Esophagus (tissue), 2 donors: ENCODE measurements at regions not wholly inside any gene's neighbourhood (a gene's known extent, or its start where the extent isn't known, plus 50 kb on each side); places are given as distances from the start of the nearest gene placed in this dataset.
"Not testable (repeated sequence)": the region's sequence is repeated elsewhere in the genome, so short reads cannot be mapped to it uniquely, and the experiment has no call there.

Experiments
- H3K27ac ChIP-seq, 2 donors: one replicate each; pipeline ENCODE4 v1.5.1; 2013; ENCODE audit warnings: low read depth in 2 of 2, mild to moderate bottlenecking in 2 of 2, inconsistent platforms in 1 of 2, low read length in 1 of 2, moderate library complexity in 1 of 2
- H3K27me3 ChIP-seq, 2 donors: one replicate each; pipeline ENCODE4 v1.6.1; 2013; ENCODE audit warnings: low read length in 2 of 2, control low read depth in 1 of 2, mild to moderate bottlenecking in 1 of 2; ENCODE audit not compliant: insufficient read depth in 2 of 2, control insufficient read depth in 1 of 2
- H3K36me3 ChIP-seq, 2 donors: one replicate each; pipeline ENCODE4 v1.6.1; 2013; ENCODE audit warnings: low read length in 1 of 2; ENCODE audit not compliant: control insufficient read depth in 2 of 2, insufficient read depth in 2 of 2
- H3K4me1 ChIP-seq, 2 donors: one replicate each; pipeline ENCODE4 v1.6.1; 2013; ENCODE audit warnings: low read length in 1 of 2; ENCODE audit not compliant: control insufficient read depth in 2 of 2, insufficient read depth in 2 of 2
- H3K4me3 ChIP-seq, 2 donors: one replicate each; pipeline ENCODE4 v1.5.1; 2013; ENCODE audit warnings: low read length in 2 of 2, mild to moderate bottlenecking in 2 of 2, low read depth in 1 of 2, moderate library complexity in 1 of 2
- H3K9me3 ChIP-seq, 2 donors: one replicate each; pipeline ENCODE4 v1.6.1; 2013; ENCODE audit warnings: mild to moderate bottlenecking in 2 of 2, low read depth in 1 of 2, low read length in 1 of 2, moderate library complexity in 1 of 2; ENCODE audit not compliant: control insufficient read depth in 2 of 2, insufficient read depth in 1 of 2
- WGBS, 2 donors: extraction: QIAGEN DNeasy Blood & Tissue Kit; methylation state at CpG; one replicate each; pipeline ENCODE4 v1.1.7; 2013; 5-methylcytosine and 5-hydroxymethylcytosine counted together
- donor health status: healthy with polysubstance abuse.
- donor health status: Bipolar disorder and iron deficiency.

GRCh38 chr2:14506955-14507354, 125.6 kb upstream of the LRATD1 start:
- H3K27ac ChIP-seq, H3K4me1 ChIP-seq, H3K36me3 ChIP-seq, H3K9me3 ChIP-seq, H3K4me3 ChIP-seq, H3K27me3 ChIP-seq: not testable (repeated sequence)
- 94 to 96% methylated on average over 12 of the region's 12 CpGs for WGBS, 2 donors

GRCh38 chr2:14511541-14511940, 121.0 kb upstream of the LRATD1 start:
- H3K27me3 ChIP-seq, result no peaks in the 10 kb centered on the region
- H3K9me3 ChIP-seq, result no peaks in the 10 kb centered on the region
- no peaks in the 10 kb centered on the region for H3K36me3 ChIP-seq
- no peak overlapping the region for H3K4me3 ChIP-seq
- 76 to 81% methylated on average over 4 of the region's 4 CpGs for WGBS, 2 donors
- H3K27ac ChIP-seq, result no peak overlapping the region
- no peaks in the 10 kb centered on the region for H3K4me1 ChIP-seq

GRCh38 chr2:14513903-14514302, 118.6 kb upstream of the LRATD1 start:
- H3K9me3 ChIP-seq, result no peaks in the 10 kb centered on the region
- no peaks in the 10 kb centered on the region for H3K27me3 ChIP-seq
- H3K36me3 ChIP-seq, result no peaks in the 10 kb centered on the region
- 66 to 72% methylated on average over 1 of the region's 1 CpG for WGBS, 2 donors
- H3K27ac ChIP-seq, result no peak overlapping the region
- H3K4me1 ChIP-seq, result no peaks in the 10 kb centered on the region
- H3K4me3 ChIP-seq, result no peak overlapping the region

- H3K36me3 ChIP-seq, result peaks cover 0 to 2% of the 10 kb centered on the region in 2 donors
- H3K4me3 ChIP-seq, result no peak overlapping the region
- no peak overlapping the region for H3K27ac ChIP-seq
- H3K27me3 ChIP-seq, result no peaks in the 10 kb centered on the region
- WGBS, 2 donors, result 76 to 79% methylated on average over 1 of the region's 1 CpG
- no peaks in the 10 kb centered on the region for H3K9me3 ChIP-seq
- no peaks in the 10 kb centered on the region for H3K4me1 ChIP-seq
These were observed 115.7 kb upstream of the LRATD1 start for GRCh38 chr2:14516844-14517243.

GRCh38 chr2:14517731-14518130, 114.8 kb upstream of the LRATD1 start:
- Histone ChIP-seq H3K36me3 (peaks cover 0 to 2% of the 10 kb centered on the region in 2 donors), H3K27me3 (no peaks in the 10 kb centered on the region), H3K4me3 (no peak overlapping the region), H3K4me1 (no peaks in the 10 kb centered on the region), H3K27ac (no peak overlapping the region), H3K9me3 (no peaks in the 10 kb centered on the region)
- WGBS, 2 donors, result 58 to 78% methylated on average over 4 of the region's 4 CpGs

GRCh38 chr2:14520385-14520945, 112.1 kb upstream of the LRATD1 start:
- no peaks in the 10 kb centered on the region for H3K9me3 ChIP-seq
- H3K36me3 ChIP-seq, result peaks cover 0 to 2% of the 10 kb centered on the region in 2 donors
- no peaks in the 10 kb centered on the region for H3K4me1 ChIP-seq
- 74 to 87% methylated on average over 10 of the region's 10 CpGs for WGBS, 2 donors
- no peak overlapping the region for H3K27ac ChIP-seq
- no peaks in the 10 kb centered on the region for H3K27me3 ChIP-seq
- no peak overlapping the region for H3K4me3 ChIP-seq

GRCh38 chr2:14524041-14524802, 108.3 kb upstream of the LRATD1 start:
- Histone ChIP-seq H3K4me3 (no peak overlapping the region), H3K36me3 (peaks cover 0 to 2% of the 10 kb centered on the region in 2 donors), H3K4me1 (no peaks in the 10 kb centered on the region), H3K9me3 (no peaks in the 10 kb centered on the region), H3K27ac (no peak overlapping the region), H3K27me3 (no peaks in the 10 kb centered on the region)
- 88 to 90% methylated on average over 7 of the region's 7 CpGs for WGBS, 2 donors

GRCh38 chr2:14524803-14525080, 107.8 kb upstream of the LRATD1 start:
- peaks cover 0 to 2% of the 10 kb centered on the region in 2 donors for H3K36me3 ChIP-seq
- H3K4me3 ChIP-seq, result no peak overlapping the region
- no peaks in the 10 kb centered on the region for H3K27me3 ChIP-seq
- no peaks in the 10 kb centered on the region for H3K4me1 ChIP-seq
- H3K9me3 ChIP-seq, result no peaks in the 10 kb centered on the region
- H3K27ac ChIP-seq, result no peak overlapping the region

- Histone ChIP-seq H3K4me3 (no peak overlapping the region), H3K36me3 (no peaks in the 10 kb centered on the region), H3K4me1 (peaks cover 0 to 5% of the 10 kb centered on the region in 2 donors), H3K9me3 (no peaks in the 10 kb centered on the region), H3K27ac (no peak overlapping the region), H3K27me3 (no peaks in the 10 kb centered on the region)
- WGBS, 2 donors, result 52 to 59% methylated on average over 3 of the region's 3 CpGs
These were observed 102.0 kb upstream of the LRATD1 start for GRCh38 chr2:14530506-14530905.

GRCh38 chr2:14533131-14533757, 99.3 kb upstream of the LRATD1 start:
- WGBS, 2 donors, result 38 to 53% methylated on average over 1 of the region's 1 CpG

More at GRCh38 chr2:14533131-14533757, 99.3 kb upstream of the LRATD1 start:
- H3K27ac ChIP-seq, result peak overlapping the region in 1 of 2 donors; percentile 37
- no peaks in the 10 kb centered on the region for H3K9me3 ChIP-seq
- no peaks in the 10 kb centered on the region for H3K36me3 ChIP-seq
- H3K4me3 ChIP-seq, result no peak overlapping the region
- H3K4me1 ChIP-seq, result peaks cover 4 to 5% of the 10 kb centered on the region in 2 donors
- H3K27me3 ChIP-seq, result no peaks in the 10 kb centered on the region
